Epithelial cell of proximal tubule (primary cell): ENCODE measurements at regions not wholly inside any gene's neighbourhood (a gene's known extent, or its start where the extent isn't known, plus 50 kb on each side); places are given as distances from the start of the nearest gene placed in this dataset.

Source experiments
- DNase-seq: peaks from one replicate; pipeline ENCODE4 v3.0.0-alpha.2; 2011; ENCODE audit warnings: low read depth
- H3K4me3 ChIP-seq: 2 replicates; pipeline ENCODE4 v1.5.1; 2011; ENCODE audit warnings: low read depth, mild to moderate bottlenecking, low read length
- TF ChIP-seq, protein P1 (sequence below): conservative IDR thresholded peaks from 2 replicates; pipeline ENCODE4 v1.5.1; 2012; ENCODE audit warnings: low read depth, mild to moderate bottlenecking, low read length

GRCh38 chr6:146887447-146888077 is 288.8 kb downstream of the ADGB start:
- DNase-seq = no peak

DNA sequence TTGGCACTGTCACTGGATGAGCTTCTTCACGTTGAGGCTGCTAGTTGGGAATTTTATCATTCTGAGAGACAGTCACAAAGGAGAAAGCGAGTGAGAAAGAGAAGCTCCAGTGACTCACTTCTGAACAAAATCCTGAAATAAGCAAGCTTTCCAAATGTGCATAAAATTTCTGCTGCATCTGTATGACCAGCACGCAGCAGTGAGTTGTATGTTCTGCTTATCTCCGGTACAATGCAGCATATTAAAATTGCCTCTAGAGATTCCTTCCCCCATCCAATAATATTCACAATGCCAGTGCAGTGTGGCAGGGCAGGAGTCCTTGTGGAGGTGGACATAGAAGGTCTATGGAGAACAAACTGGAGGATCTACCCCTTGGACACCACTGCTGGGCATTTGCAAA is 290.5 kb downstream of the ADGB start:
- TF ChIP-seq, protein P1, sequence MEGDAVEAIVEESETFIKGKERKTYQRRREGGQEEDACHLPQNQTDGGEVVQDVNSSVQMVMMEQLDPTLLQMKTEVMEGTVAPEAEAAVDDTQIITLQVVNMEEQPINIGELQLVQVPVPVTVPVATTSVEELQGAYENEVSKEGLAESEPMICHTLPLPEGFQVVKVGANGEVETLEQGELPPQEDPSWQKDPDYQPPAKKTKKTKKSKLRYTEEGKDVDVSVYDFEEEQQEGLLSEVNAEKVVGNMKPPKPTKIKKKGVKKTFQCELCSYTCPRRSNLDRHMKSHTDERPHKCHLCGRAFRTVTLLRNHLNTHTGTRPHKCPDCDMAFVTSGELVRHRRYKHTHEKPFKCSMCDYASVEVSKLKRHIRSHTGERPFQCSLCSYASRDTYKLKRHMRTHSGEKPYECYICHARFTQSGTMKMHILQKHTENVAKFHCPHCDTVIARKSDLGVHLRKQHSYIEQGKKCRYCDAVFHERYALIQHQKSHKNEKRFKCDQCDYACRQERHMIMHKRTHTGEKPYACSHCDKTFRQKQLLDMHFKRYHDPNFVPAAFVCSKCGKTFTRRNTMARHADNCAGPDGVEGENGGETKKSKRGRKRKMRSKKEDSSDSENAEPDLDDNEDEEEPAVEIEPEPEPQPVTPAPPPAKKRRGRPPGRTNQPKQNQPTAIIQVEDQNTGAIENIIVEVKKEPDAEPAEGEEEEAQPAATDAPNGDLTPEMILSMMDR = no peak
- no peak overlapping the region for H3K4me3 ChIP-seq
- no peak for DNase-seq

More at GRCh38 chr6:146887447-146888077, 288.8 kb downstream of the ADGB start:
- TF ChIP-seq, protein P1 = no peak
- no peak overlapping the region for H3K4me3 ChIP-seq

DNA sequence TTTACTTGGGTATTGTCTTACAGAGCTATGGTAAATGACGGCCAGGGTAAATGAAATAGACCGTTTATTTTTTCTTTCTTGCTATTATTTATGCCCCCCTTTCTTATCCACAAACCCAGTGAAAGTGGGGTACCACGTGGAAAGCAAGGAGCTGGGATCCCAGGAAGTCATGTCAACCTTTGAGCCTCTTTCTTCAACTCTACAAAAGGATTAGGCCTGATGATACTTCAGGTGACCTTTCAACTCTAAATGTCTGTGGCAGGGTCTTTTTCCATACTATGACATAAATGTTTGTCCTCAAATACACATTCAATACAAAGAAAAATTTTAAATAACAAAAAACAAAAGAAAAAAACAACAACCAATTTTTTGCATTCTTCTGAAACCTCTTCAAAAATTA is 291.4 kb downstream of the ADGB start:
- TF ChIP-seq, protein P1 = no peak
- no peak for DNase-seq
- H3K4me3 ChIP-seq = no peak overlapping the region

GRCh38 chr6:146890644-146891434 is 292.1 kb downstream of the ADGB start:
- TF ChIP-seq, protein P1 = peak; percentile 43
- H3K4me3 ChIP-seq = no peak overlapping the region
- DNase-seq = no peak

- TF ChIP-seq, protein P1 = no peak
- no peak for DNase-seq
- H3K4me3 ChIP-seq = no peak overlapping the region
Observed at GRCh38 chr6:146891615-146892265, 293.0 kb downstream of the ADGB start.

- H3K4me3 ChIP-seq = no peak overlapping the region
- DNase-seq = no peak
- TF ChIP-seq, protein P1 = no peak
Observed at GRCh38 chr6:146892283-146892612, 293.5 kb downstream of the ADGB start.
